Peyer's patch (tissue), 4 donors: ENCODE measurements at regions not wholly inside any gene's neighbourhood (a gene's known extent, or its start where the extent isn't known, plus 50 kb on each side); places are given as distances from the start of the nearest gene placed in this dataset.

Source experiments
- POLR2A ChIP-seq, 2 donors: fragments of 450-650 bp; IDR thresholded peaks; one replicate each; pipeline ENCODE4 v1.5.1; 2017; ENCODE audit warnings: antibody characterized with exemption in 2 of 2, mild to moderate bottlenecking in 2 of 2, moderate library complexity in 2 of 2
- TF ChIP-seq, protein P1 (sequence below), 6 experiments: fragments of 450-650 bp in 4 of 6; fragments of 200-600 bp in 2 of 6; sonication (generic) in 1 of 6; IDR thresholded peaks; one replicate each; pipeline ENCODE4 v1.5.1; 2017 to 2019; ENCODE audit warnings: antibody characterized with exemption in 6 of 6, mild to moderate bottlenecking in 3 of 6, moderate library complexity in 1 of 6

DNA sequence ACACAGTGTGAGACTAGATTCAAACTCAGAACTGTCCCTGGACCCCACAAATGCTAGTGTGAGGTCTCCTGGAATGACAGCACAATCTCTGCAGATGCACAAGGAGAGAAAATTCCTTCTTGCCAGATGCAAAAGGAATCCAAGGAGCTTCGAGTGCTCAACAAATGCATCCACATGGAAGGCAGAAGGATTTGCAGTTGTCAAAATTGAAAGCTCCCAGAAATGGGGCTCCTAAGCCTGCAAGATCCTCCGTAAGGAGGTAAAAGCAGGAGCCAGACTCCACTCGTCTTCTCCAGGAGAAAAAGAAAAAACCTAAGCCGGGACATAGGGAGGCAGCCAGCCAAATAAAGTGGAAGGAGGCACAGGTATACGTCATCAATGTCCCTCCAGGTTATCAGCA is 355.0 kb upstream of the KLHL29 start:
- TF ChIP-seq, protein P1, sequence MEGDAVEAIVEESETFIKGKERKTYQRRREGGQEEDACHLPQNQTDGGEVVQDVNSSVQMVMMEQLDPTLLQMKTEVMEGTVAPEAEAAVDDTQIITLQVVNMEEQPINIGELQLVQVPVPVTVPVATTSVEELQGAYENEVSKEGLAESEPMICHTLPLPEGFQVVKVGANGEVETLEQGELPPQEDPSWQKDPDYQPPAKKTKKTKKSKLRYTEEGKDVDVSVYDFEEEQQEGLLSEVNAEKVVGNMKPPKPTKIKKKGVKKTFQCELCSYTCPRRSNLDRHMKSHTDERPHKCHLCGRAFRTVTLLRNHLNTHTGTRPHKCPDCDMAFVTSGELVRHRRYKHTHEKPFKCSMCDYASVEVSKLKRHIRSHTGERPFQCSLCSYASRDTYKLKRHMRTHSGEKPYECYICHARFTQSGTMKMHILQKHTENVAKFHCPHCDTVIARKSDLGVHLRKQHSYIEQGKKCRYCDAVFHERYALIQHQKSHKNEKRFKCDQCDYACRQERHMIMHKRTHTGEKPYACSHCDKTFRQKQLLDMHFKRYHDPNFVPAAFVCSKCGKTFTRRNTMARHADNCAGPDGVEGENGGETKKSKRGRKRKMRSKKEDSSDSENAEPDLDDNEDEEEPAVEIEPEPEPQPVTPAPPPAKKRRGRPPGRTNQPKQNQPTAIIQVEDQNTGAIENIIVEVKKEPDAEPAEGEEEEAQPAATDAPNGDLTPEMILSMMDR (IDR thresholded peaks at IDR 0.05): no peak
- TF ChIP-seq POLR2A (IDR thresholded peaks at IDR 0.05): no peak
